ENCODE measurements at regions not wholly inside any gene's neighbourhood (a gene's known extent, or its start where the extent isn't known, plus 50 kb on each side); places are given as distances from the start of the nearest gene placed in this dataset.

DNA sequence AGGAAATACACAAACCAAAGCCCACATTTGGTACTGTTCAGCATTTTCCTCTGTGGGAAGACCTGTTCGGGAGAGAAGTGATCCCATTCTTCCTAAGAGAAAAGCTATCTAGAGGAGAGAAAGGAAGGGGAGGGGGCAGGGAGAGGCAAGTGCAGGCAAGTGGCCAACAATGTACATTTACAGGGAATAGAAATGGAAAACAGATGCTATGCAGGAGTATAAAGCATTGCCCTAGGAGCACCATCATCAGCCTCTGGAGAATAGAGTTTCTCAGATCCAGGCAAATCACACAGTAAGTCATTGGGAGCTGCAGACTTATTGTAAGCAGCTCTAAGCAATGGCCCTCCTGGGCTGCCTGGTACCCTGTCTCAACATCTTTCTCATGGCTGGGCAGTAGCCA, 424.4 kb upstream of the AUTS2 start:
- Histone ChIP-seq H3K9ac (ENCODE audit: low read depth in 2 of 2, low read length in 2 of 2) (no peak overlapping the region), H3K4me3 (no peak overlapping the region), H3K4me1 (no peaks in the 10 kb centered on the region), H3K36me3 (no peaks in the 10 kb centered on the region), H3K27me3 (no peaks in the 10 kb centered on the region), H3K27ac (no peak overlapping the region), H3K9me3 (no peaks in the 10 kb centered on the region)
- intact Hi-C loops (cut with DNase I): no loop called here
- no peak for TF ChIP-seq CTCF (IDR thresholded peaks at IDR 0.05)
- DNase-seq: no peak

DNA sequence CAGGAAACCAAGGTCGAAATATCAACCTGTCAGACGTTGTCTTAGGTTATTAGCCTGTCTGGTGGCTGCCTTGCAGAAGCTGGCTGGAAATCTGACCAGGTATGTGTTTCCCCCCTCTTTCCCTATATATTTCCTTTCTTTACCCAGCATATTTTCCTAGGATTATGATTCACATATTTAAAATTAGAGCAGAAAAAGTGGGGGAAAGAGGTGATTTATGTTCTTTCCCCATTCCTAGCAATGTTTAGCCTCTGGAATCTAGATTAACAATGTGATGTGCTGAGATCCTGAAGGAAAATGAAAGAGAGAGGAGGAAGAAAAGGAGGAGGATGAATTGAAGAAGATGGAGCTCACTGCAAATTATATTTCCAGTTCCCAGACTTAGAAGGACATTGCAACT, 421.4 kb upstream of the AUTS2 start:
- no peaks in the 10 kb centered on the region for H3K4me1 ChIP-seq
- H3K4me3 ChIP-seq: no peak overlapping the region
- H3K27ac ChIP-seq: no peak overlapping the region
- no peak for TF ChIP-seq CTCF (IDR thresholded peaks at IDR 0.05)
- no peaks in the 10 kb centered on the region for H3K9me3 ChIP-seq
- intact Hi-C loops (cut with DNase I): no loop called here
- DNase-seq: no peak
- H3K9ac ChIP-seq (ENCODE audit: low read depth in 2 of 2, low read length in 2 of 2): no peak overlapping the region
- H3K36me3 ChIP-seq: no peaks in the 10 kb centered on the region
- no peaks in the 10 kb centered on the region for H3K27me3 ChIP-seq

DNA sequence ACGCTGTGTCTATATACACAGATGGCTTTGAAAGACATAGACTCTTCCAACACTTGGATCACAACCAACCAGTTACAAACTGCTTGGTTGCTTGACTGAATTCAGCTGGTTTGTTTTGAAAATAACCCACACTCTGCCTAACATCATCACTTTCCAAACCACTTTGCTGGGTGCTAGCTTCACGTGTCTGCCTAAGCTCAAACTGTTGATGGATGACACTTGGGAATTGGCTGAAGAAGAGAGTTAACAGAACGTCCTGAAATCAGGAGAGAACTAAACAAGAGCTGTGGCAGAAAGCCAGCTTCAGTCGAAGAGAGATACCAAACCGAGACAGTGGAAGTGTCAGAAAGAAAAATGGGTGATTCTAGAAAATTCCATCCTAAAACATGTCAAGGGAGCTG, 420.8 kb upstream of the AUTS2 start:
- Histone ChIP-seq H3K27ac (no peak overlapping the region), H3K27me3 (no peaks in the 10 kb centered on the region), H3K4me3 (no peak overlapping the region), H3K4me1 (no peaks in the 10 kb centered on the region), H3K9ac (ENCODE audit: low read depth in 2 of 2, low read length in 2 of 2) (no peak overlapping the region), H3K36me3 (no peaks in the 10 kb centered on the region), H3K9me3 (no peaks in the 10 kb centered on the region)
- no peak for TF ChIP-seq CTCF (IDR thresholded peaks at IDR 0.05)
- intact Hi-C loops (cut with DNase I): no loop called here
- no peak for DNase-seq

DNA sequence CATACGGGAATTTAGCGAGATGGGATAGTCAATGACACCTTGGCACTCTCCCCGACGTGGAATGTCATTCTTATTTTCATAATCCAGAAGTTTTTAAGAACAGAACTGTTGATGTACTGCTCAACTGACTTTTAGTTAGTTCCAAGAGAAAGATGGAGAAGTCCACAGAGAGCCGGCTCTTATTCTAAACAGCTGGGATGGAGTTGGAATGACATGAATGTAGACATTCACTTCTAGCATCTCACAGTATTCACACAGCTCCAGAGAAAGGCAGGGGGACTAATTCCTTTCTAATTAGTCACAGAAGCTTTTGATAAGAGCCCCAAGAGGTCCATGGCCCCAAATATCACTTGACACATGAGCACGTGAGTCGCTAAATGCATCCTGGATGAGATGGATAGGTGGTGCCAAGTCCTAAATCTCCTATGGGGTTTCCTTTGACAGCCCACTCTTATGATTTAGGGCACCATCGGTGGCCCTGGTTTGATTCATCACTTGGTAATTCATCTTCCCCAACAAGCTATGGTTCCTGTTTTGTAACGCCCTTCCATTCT, 420.3 kb upstream of the AUTS2 start:
- TF ChIP-seq CTCF (IDR thresholded peaks at IDR 0.05): no peak
- no peak overlapping the region for H3K9ac ChIP-seq (ENCODE audit: low read depth in 2 of 2, low read length in 2 of 2)
- H3K4me3 ChIP-seq: no peak overlapping the region
- no peak for DNase-seq
- no peak overlapping the region for H3K27ac ChIP-seq
- intact Hi-C loops (cut with DNase I): no loop called here
- H3K9me3 ChIP-seq: no peaks in the 10 kb centered on the region
- H3K36me3 ChIP-seq: no peaks in the 10 kb centered on the region
- H3K27me3 ChIP-seq: no peaks in the 10 kb centered on the region
- H3K4me1 ChIP-seq: no peaks in the 10 kb centered on the region

- Histone ChIP-seq H3K4me3 (no peak overlapping the region), H3K27me3 (no peaks in the 10 kb centered on the region), H3K27ac (no peak overlapping the region), H3K4me1 (no peaks in the 10 kb centered on the region), H3K9ac (ENCODE audit: low read depth in 2 of 2, low read length in 2 of 2) (no peak overlapping the region), H3K36me3 (no peaks in the 10 kb centered on the region), H3K9me3 (no peaks in the 10 kb centered on the region)
- intact Hi-C loops (cut with DNase I): no loop called here
- no peak for DNase-seq
- TF ChIP-seq CTCF (IDR thresholded peaks at IDR 0.05): no peak
Measured at GRCh38 chr7:69180662-69181061, 417.6 kb upstream of the AUTS2 start.

All from colonic mucosa (tissue), 4 donors.